ENCODE measurements at regions not wholly inside any gene's neighbourhood (a gene's known extent, or its start where the extent isn't known, plus 50 kb on each side); places are given as distances from the start of the nearest gene placed in this dataset.

- TF ChIP-seq CTCF (IDR thresholded peaks at IDR 0.05) (no peak), POLR2AphosphoS5 (IDR thresholded peaks at IDR 0.05) (no peak), EP300 (IDR thresholded peaks at IDR 0.05) (no peak), POLR2A (IDR thresholded peaks at IDR 0.05) (no peak)
Observed at GRCh38 chr12:105945880-105946279, 192.9 kb downstream of the NUAK1 start.
